ENCODE measurements at regions not wholly inside any gene's neighbourhood (a gene's known extent, or its start where the extent isn't known, plus 50 kb on each side); places are given as distances from the start of the nearest gene placed in this dataset.

GRCh38 chr13:47474326-47474725, 526.7 kb downstream of the SUCLA2 start:
- TF ChIP-seq CTCF (IDR thresholded peaks at IDR 0.05; ENCODE audit: poor library complexity) (no peak), EZH2 (IDR thresholded peaks at IDR 0.05; ENCODE audit: borderline replicate concordance) (no peak), EZH2phosphoT487 (IDR thresholded peaks at IDR 0.05; ENCODE audit: low read depth, severe bottlenecking, unreplicated experiment) (no peak)

Measured in hepatocyte (in vitro differentiated cells).